DOHH2 (cell line): ENCODE measurements at regions not wholly inside any gene's neighbourhood (a gene's known extent, or its start where the extent isn't known, plus 50 kb on each side); places are given as distances from the start of the nearest gene placed in this dataset.

Source experiments
- EZH2phosphoT487 ChIP-seq: fragments of 200-600 bp; sonication (generic); IDR thresholded peaks from 2 replicates; pipeline ENCODE4 v1.6.1; 2017; ENCODE audit warnings: borderline replicate concordance, mild to moderate bottlenecking, antibody characterized with exemption, low read length, moderate library complexity, mixed read lengths
- TF ChIP-seq, protein P1 (sequence below): fragments of 200-600 bp; sonication (generic); IDR thresholded peaks from one replicate; pipeline ENCODE4 v1.5.1; 2014; ENCODE audit warnings: antibody characterized with exemption, mild to moderate bottlenecking, low read depth, low read length; ENCODE audit not compliant: poor library complexity, severe bottlenecking

DNA sequence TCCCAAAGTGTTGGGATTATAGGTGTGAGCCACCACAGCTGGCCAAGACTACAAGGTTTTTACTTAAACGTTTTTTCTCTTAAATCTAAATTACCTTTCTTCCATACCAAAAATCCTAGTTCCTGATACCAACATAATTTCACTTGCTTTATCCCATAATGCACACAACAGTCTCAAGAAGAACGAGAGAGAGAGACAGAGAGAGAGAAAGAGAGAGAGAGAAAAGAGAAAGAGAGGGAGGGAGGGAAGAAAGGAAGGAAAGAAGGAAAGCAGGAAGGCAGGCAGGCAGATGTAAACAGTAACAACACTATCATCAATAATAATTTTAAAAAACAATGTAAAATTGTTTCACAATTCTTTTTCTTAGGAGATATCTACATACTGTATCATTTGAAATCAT is 118.4 kb downstream of the BTG1 start:
- TF ChIP-seq, protein P1, sequence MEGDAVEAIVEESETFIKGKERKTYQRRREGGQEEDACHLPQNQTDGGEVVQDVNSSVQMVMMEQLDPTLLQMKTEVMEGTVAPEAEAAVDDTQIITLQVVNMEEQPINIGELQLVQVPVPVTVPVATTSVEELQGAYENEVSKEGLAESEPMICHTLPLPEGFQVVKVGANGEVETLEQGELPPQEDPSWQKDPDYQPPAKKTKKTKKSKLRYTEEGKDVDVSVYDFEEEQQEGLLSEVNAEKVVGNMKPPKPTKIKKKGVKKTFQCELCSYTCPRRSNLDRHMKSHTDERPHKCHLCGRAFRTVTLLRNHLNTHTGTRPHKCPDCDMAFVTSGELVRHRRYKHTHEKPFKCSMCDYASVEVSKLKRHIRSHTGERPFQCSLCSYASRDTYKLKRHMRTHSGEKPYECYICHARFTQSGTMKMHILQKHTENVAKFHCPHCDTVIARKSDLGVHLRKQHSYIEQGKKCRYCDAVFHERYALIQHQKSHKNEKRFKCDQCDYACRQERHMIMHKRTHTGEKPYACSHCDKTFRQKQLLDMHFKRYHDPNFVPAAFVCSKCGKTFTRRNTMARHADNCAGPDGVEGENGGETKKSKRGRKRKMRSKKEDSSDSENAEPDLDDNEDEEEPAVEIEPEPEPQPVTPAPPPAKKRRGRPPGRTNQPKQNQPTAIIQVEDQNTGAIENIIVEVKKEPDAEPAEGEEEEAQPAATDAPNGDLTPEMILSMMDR = no peak
- TF ChIP-seq EZH2phosphoT487 = no peak
